ENCODE measurements at regions not wholly inside any gene's neighbourhood (a gene's known extent, or its start where the extent isn't known, plus 50 kb on each side); places are given as distances from the start of the nearest gene placed in this dataset.

GRCh38 chr14:101377069-101377468 is 184.2 kb upstream of the DIO3 start:
- ATAC-seq = no peak

GRCh38 chr14:101379842-101380241 is 181.5 kb upstream of the DIO3 start:
- ATAC-seq = no peak

GRCh38 chr14:101380512-101380911 is 180.8 kb upstream of the DIO3 start:
- no peak for ATAC-seq

- ATAC-seq = no peak
Observed at GRCh38 chr14:101380940-101381339, 180.4 kb upstream of the DIO3 start.

GRCh38 chr14:101383737-101384338 is 177.5 kb upstream of the DIO3 start:
- no peak for ATAC-seq

GRCh38 chr14:101394374-101394773 is 166.9 kb upstream of the DIO3 start:
- no peak for ATAC-seq

DNA sequence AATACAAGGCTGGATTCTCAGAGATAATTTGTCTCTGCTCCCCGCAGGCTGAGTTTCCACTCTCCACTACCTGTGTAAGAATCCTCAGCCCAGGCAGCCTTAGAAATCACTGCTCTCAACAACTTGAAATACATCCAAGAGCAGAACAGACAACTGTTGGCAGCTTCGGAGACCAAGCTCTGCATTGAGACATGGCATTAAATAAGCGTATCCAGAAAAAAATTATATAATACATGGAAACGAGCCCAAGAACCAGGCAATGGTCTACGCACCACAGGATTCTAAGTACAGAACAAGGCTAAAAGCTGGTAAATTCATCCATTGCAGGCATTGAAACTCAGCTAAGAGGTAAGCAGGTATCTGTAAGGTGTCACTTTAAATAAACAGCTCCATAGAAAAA is 165.5 kb upstream of the DIO3 start:
- ATAC-seq = no peak

- no peak for ATAC-seq
Observed at GRCh38 chr14:101397206-101397605, 164.1 kb upstream of the DIO3 start.

DNA sequence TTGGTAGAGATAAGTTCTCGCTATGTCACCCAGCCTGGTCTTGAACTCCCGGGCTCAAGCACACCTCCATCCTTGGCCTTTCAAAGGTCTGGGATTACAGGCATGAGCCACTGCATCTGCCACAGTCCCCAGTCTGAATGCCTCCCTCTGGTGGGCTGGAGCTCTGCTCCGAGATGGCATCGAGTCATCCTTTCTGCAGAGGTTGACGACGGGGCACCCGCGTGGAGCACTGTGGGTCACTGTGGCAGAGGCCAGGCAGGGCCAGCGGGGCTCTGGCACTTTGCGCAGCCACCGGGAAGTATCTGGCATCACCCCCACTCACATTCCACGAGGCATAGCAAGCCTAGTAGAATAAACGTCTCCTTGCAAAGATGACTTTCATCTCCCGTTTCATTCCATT is 163.3 kb upstream of the DIO3 start:
- ATAC-seq = no peak

GRCh38 chr14:101399737-101400517 is 161.4 kb upstream of the DIO3 start:
- ATAC-seq = no peak

GRCh38 chr14:101400830-101401229 is 160.5 kb upstream of the DIO3 start:
- ATAC-seq = no peak

DNA sequence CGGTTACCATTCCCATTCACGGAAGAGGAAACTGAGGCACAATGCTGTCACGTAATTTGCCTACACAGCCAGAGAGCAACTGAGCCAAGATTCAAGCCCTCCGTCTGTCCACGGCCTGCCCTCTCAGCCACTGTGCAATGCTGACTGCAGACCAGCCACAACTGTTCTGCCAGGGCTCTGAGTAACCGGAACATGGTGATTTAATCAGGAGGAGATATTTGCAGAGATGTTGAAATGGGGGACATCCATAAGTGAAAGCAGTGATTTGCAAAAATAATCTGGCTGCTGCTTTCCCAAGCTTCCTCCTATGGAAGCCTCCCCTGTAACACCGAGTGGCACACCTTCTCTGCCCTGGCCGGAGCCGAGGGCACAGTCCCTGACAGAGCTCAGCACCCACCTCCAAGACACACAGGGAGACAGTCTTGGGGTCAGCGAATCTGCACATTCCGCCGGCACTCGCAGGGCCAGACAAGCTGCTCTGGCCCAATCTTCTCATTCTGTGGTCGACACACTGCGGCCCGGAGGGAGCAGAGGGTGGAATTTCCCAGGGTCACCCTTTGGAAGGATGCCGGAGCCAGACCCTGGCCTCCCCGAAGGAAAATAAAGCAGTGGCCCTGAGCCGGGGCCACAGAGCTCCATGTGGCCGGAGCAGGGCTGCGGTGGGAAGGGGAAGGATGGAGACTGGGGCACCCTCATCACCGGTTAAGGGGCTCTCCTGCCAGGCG is 158.2 kb upstream of the DIO3 start:
- ATAC-seq = no peak

GRCh38 chr14:101404426-101405170 is 156.7 kb upstream of the DIO3 start:
- no peak for ATAC-seq

GRCh38 chr14:101405171-101405883 is 156.0 kb upstream of the DIO3 start:
- ATAC-seq = no peak

GRCh38 chr14:101406921-101407320 is 154.4 kb upstream of the DIO3 start:
- no peak for ATAC-seq

GRCh38 chr14:101407328-101407727 is 154.0 kb upstream of the DIO3 start:
- ATAC-seq = no peak

GRCh38 chr14:101408077-101408831 is 153.0 kb upstream of the DIO3 start:
- ATAC-seq = no peak

- ATAC-seq = no peak
Observed at GRCh38 chr14:101409006-101409543, 152.2 kb upstream of the DIO3 start.

DNA sequence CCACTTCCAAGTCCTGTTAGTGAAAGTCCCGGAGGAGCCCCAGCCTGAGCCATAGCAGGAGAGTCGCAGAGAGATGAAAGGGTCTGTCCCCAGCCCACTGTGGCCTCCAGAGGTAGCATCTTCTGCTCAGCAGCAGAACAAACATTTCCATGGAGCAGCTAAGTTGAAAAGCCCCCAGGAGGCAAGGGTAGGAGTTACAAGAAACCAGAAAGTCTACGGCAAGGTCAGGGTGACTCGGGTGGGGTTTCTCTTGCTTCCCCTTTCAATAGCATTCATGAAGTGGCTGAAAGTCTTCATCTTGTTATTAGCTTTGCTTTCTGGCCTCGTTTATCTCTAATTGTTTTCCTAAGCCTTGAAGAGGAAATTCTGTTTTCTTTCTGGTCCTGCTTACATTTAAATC is 151.2 kb upstream of the DIO3 start:
- ATAC-seq = no peak

DNA sequence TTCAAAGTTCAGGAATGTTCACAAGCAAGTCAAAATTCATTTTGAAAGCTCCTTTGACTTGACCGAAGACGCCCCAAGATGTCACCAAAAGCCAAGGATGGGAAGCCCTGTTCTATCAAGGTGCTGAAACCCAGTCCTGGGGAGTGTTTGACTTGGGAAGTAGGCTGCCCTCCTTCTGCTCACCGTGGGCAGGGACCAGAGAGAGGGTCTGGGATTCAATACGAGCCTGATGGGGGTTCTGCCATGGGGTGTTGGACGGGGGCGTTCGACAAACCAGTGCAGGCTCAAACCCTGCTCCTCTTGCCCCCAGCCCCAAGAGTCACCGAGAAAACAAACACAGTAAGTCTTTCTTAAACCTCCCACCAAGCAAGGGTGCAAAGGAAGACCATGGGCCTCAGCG is 150.1 kb upstream of the DIO3 start:
- ATAC-seq = no peak

- no peak for ATAC-seq
Observed at GRCh38 chr14:101411779-101412178, 149.5 kb upstream of the DIO3 start.

All from esophagus mucosa (tissue), 1 donor.